Ovary (tissue), 3 donors: ENCODE measurements at regions not wholly inside any gene's neighbourhood (a gene's known extent, or its start where the extent isn't known, plus 50 kb on each side); places are given as distances from the start of the nearest gene placed in this dataset.

Experiments used
- EP300 ChIP-seq: sonication (generic); formaldehyde crosslinking; IDR thresholded peaks from one replicate; pipeline ENCODE4 v1.6.1; 2017; ENCODE audit warnings: antibody characterized with exemption
- POLR2A ChIP-seq: fragments of 450-650 bp; IDR thresholded peaks from one replicate; pipeline ENCODE4 v1.6.1; 2017; ENCODE audit warnings: antibody characterized with exemption, mild to moderate bottlenecking, moderate library complexity
- TF ChIP-seq, protein P1 (sequence below), 3 donors: fragments of 450-650 bp in 2 of 3; fragments of 200-600 bp in 1 of 3; IDR thresholded peaks; one replicate each; pipeline versions ENCODE4 v1.5.1 to v1.8.0; 2016 to 2022; ENCODE audit warnings: antibody characterized with exemption in 3 of 3, mild to moderate bottlenecking in 1 of 3
- donor health status: DM: no; HTN: no; CAD: no.

DNA sequence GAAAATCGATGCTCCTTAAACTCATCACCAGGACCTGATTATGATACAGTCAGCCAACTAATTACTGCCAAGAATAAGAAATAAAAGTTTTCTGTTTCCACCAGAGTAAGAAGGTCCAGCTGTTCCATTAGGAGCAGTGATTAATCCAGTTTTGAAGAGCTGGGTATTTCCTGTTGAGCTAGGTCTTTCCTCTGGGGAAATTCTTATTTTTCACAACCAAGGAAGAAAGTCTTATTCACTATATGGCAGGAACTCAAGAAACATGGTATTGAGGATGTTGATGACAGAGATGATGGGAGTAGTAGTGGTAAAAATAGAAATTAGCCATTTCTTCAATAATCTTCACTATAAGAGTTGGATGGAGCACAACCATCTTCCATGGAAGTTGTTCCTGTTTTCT lies 374.6 kb upstream of the RUNX1 start:
- TF ChIP-seq, protein P1, sequence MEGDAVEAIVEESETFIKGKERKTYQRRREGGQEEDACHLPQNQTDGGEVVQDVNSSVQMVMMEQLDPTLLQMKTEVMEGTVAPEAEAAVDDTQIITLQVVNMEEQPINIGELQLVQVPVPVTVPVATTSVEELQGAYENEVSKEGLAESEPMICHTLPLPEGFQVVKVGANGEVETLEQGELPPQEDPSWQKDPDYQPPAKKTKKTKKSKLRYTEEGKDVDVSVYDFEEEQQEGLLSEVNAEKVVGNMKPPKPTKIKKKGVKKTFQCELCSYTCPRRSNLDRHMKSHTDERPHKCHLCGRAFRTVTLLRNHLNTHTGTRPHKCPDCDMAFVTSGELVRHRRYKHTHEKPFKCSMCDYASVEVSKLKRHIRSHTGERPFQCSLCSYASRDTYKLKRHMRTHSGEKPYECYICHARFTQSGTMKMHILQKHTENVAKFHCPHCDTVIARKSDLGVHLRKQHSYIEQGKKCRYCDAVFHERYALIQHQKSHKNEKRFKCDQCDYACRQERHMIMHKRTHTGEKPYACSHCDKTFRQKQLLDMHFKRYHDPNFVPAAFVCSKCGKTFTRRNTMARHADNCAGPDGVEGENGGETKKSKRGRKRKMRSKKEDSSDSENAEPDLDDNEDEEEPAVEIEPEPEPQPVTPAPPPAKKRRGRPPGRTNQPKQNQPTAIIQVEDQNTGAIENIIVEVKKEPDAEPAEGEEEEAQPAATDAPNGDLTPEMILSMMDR (IDR thresholded peaks at IDR 0.05): no peak
- no peak for TF ChIP-seq POLR2A
- TF ChIP-seq EP300: no peak
